Natural killer cell (primary cell): ENCODE measurements at regions not wholly inside any gene's neighbourhood (a gene's known extent, or its start where the extent isn't known, plus 50 kb on each side); places are given as distances from the start of the nearest gene placed in this dataset.

Source experiments
- ATAC-seq, 3 donors: fragments of 150-1000 bp in 2 of 3; fragments of 200-7000 bp in 1 of 3; cut with Tn5 transposase; 1 replicate in 1 of 3; 2 replicates in 2 of 3; pipeline ENCODE4 v1.10.0; 2021; ENCODE audit warnings: mild to moderate bottlenecking in 2 of 3, moderate library complexity in 2 of 3
- DNase-seq, 2 donors: peaks; one replicate each; pipeline versions ENCODE4 v3.0.0 to v3.0.0-alpha.2; 2013 to 2021; ENCODE audit warnings: mixed read lengths in 1 of 2
- H3K27ac ChIP-seq: one replicate; pipeline ENCODE4 v1.5.1; 2013; ENCODE audit warnings: mild to moderate bottlenecking, low read length
- H3K27me3 ChIP-seq: one replicate; pipeline ENCODE4 v1.6.1; 2013; ENCODE audit warnings: low read length; ENCODE audit not compliant: control insufficient read depth, insufficient read depth
- H3K36me3 ChIP-seq: one replicate; pipeline ENCODE4 v1.6.1; 2013; ENCODE audit warnings: low read length; ENCODE audit not compliant: control insufficient read depth, insufficient read depth
- H3K4me1 ChIP-seq: one replicate; pipeline ENCODE4 v1.6.1; 2013; ENCODE audit warnings: low read length; ENCODE audit not compliant: control insufficient read depth, insufficient read depth
- H3K4me3 ChIP-seq: one replicate; pipeline ENCODE4 v1.5.1; 2013; ENCODE audit warnings: low read length
- H3K9me3 ChIP-seq: one replicate; pipeline ENCODE4 v1.6.1; 2013; ENCODE audit warnings: low read length; ENCODE audit not compliant: control insufficient read depth, insufficient read depth
- H3K27ac Mint-ChIP-seq, 2 donors: one replicate each; pipeline ENCODE4 v1.8.0; 2022; ENCODE audit warnings: mild to moderate bottlenecking in 2 of 2, mixed read lengths in 2 of 2, moderate library complexity in 1 of 2
- H3K27me3 Mint-ChIP-seq, 2 donors: one replicate each; pipeline ENCODE4 v1.8.0; 2022; ENCODE audit warnings: low read depth in 2 of 2, mixed read lengths in 2 of 2
- H3K36me3 Mint-ChIP-seq: one replicate; pipeline ENCODE4 v1.8.0; 2022; ENCODE audit warnings: mixed read lengths
- H3K4me1 Mint-ChIP-seq, 2 donors: one replicate each; pipeline ENCODE4 v1.8.0; 2022; ENCODE audit warnings: mixed read lengths in 2 of 2
- H3K4me3 Mint-ChIP-seq: one replicate; pipeline ENCODE4 v1.8.0; 2022; ENCODE audit warnings: mild to moderate bottlenecking, moderate library complexity, mixed read lengths
- H3K9me3 Mint-ChIP-seq, 2 donors: one replicate each; pipeline ENCODE4 v1.8.0; 2022; ENCODE audit warnings: mixed read lengths in 2 of 2
- CTCF ChIP-seq: fragments of 200-600 bp; IDR thresholded peaks from one replicate; pipeline ENCODE4 v1.8.0; 2022; ENCODE audit warnings: antibody characterized with exemption
- WGBS: methylation state at CpG from one replicate; pipeline ENCODE4 v1.1.7; 2013; ENCODE audit warnings: missing lambda C conversion rate; ENCODE audit not compliant: insufficient coverage; 5-methylcytosine and 5-hydroxymethylcytosine counted together
- intact Hi-C: fragments of 100-400 bp; cut with micrococcal nuclease; formaldehyde crosslinking; loops from one replicate; pipeline ENCODE4 v1.14.2; 2022

- intact Hi-C loops: no loop called here
- Histone ChIP-seq H3K36me3 (no peaks in the 10 kb centered on the region), H3K4me3 (no peak overlapping the region), H3K27ac (no peak overlapping the region), H3K27me3 (no peaks in the 10 kb centered on the region), H3K4me1 (no peaks in the 10 kb centered on the region), H3K9me3 (peaks cover 7% of the 10 kb centered on the region)
- Mint-ChIP-seq H3K36me3 (no peaks in the 10 kb centered on the region), H3K9me3 (peaks cover 10 to 13% of the 10 kb centered on the region in 2 donors), H3K27me3 (no peaks in the 10 kb centered on the region), H3K4me3 (no peak overlapping the region), H3K4me1 (no peaks in the 10 kb centered on the region), H3K27ac (no peak overlapping the region)
- 53% methylated on average over 2 of the region's 2 CpGs for WGBS
- TF ChIP-seq CTCF: no peak
- ATAC-seq: no peak
- DNase-seq: no peak
Measured at GRCh38 chr2:139867601-139868226, 1087.5 kb upstream of the NXPH2 start.

GRCh38 chr2:139864821-139865302 lies 1084.7 kb upstream of the NXPH2 start:
- H3K27me3 Mint-ChIP-seq: no peaks in the 10 kb centered on the region
- H3K36me3 Mint-ChIP-seq: peaks cover 2% of the 10 kb centered on the region
- ATAC-seq (no peak), DNase-seq (no peak)
- H3K4me3 Mint-ChIP-seq: no peak overlapping the region
- TF ChIP-seq CTCF: no peak
- H3K9me3 Mint-ChIP-seq: peaks cover 18 to 20% of the 10 kb centered on the region in 2 donors
- Histone ChIP-seq H3K27ac (no peak overlapping the region), H3K4me3 (no peak overlapping the region), H3K36me3 (no peaks in the 10 kb centered on the region), H3K27me3 (no peaks in the 10 kb centered on the region), H3K4me1 (no peaks in the 10 kb centered on the region), H3K9me3 (peaks cover 3% of the 10 kb centered on the region)
- intact Hi-C loops: no loop called here
- no peaks in the 10 kb centered on the region for H3K4me1 Mint-ChIP-seq
- WGBS: 71% methylated on average over 6 of the region's 6 CpGs
- no peak overlapping the region for H3K27ac Mint-ChIP-seq

- Mint-ChIP-seq H3K36me3 (peaks cover 6% of the 10 kb centered on the region), H3K4me3 (no peak overlapping the region), H3K27me3 (no peaks in the 10 kb centered on the region), H3K9me3 (peaks cover 13 to 18% of the 10 kb centered on the region in 2 donors), H3K27ac (no peak overlapping the region), H3K4me1 (no peaks in the 10 kb centered on the region)
- H3K27me3 ChIP-seq: no peaks in the 10 kb centered on the region
- no peak for ATAC-seq
- peaks cover 6% of the 10 kb centered on the region for H3K9me3 ChIP-seq
- H3K27ac ChIP-seq: no peak overlapping the region
- intact Hi-C loops: no loop called here
- no peak for DNase-seq
- no peak for TF ChIP-seq CTCF
- H3K36me3 ChIP-seq: no peaks in the 10 kb centered on the region
- 97% methylated on average over 2 of the region's 3 CpGs for WGBS
- H3K4me3 ChIP-seq: no peak overlapping the region
- no peaks in the 10 kb centered on the region for H3K4me1 ChIP-seq
Measured at GRCh38 chr2:139854769-139855483, 1074.7 kb upstream of the NXPH2 start.
